GM12874 (cell line): ENCODE measurements at regions not wholly inside any gene's neighbourhood (a gene's known extent, or its start where the extent isn't known, plus 50 kb on each side); places are given as distances from the start of the nearest gene placed in this dataset.

Experiments
- TF ChIP-seq, protein P1 (sequence below): IDR thresholded peaks from 2 replicates; pipeline ENCODE4 v1.5.1; 2011; ENCODE audit warnings: low read depth, mild to moderate bottlenecking, control low read depth, low read length, moderate library complexity; ENCODE audit not compliant: insufficient read depth

- TF ChIP-seq, protein P1, sequence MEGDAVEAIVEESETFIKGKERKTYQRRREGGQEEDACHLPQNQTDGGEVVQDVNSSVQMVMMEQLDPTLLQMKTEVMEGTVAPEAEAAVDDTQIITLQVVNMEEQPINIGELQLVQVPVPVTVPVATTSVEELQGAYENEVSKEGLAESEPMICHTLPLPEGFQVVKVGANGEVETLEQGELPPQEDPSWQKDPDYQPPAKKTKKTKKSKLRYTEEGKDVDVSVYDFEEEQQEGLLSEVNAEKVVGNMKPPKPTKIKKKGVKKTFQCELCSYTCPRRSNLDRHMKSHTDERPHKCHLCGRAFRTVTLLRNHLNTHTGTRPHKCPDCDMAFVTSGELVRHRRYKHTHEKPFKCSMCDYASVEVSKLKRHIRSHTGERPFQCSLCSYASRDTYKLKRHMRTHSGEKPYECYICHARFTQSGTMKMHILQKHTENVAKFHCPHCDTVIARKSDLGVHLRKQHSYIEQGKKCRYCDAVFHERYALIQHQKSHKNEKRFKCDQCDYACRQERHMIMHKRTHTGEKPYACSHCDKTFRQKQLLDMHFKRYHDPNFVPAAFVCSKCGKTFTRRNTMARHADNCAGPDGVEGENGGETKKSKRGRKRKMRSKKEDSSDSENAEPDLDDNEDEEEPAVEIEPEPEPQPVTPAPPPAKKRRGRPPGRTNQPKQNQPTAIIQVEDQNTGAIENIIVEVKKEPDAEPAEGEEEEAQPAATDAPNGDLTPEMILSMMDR = no peak
These were observed 465.8 kb upstream of the PCDH15 start for GRCh38 chr10:55266797-55267196.

- TF ChIP-seq, protein P1 = no peak
These were observed 462.3 kb upstream of the PCDH15 start for GRCh38 chr10:55263327-55263726.

DNA sequence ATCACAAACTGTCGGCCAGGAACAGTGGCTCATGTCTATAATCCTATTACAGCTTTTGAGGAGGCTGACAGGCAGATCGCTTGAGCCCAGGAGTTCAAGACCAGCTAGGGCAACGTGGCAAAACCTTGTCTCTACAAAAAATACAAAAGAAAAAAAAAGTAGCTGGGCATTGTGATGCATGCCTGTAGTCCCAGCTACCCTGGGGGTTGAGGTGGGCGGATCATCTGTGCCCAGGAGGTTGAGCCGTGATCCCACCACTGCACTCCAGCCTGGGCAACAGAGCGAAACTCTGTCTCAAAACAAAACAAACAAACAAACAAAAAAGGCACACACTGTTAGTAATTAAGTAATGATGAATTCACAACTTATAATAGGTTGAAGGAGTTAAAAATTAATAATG lies 441.5 kb upstream of the PCDH15 start:
- TF ChIP-seq, protein P1 = no peak

DNA sequence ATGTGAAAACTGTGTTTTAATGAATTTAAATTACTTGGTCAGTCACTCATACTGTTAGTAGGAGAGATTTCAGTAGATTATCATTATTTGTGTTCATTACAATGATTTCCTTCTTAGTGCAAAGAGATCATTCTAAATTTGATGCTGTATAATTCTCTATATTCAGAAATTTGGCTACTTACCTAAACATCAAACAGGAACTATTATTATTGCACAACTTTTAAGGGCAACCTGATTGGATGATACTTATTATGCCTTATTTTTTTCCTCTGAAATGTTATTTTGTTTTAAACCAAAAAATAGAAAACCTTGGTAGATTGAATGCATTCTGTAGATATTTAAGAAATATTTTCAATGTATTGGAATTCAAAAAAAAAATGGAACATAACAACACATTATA lies 436.4 kb upstream of the PCDH15 start:
- TF ChIP-seq, protein P1 = no peak

DNA sequence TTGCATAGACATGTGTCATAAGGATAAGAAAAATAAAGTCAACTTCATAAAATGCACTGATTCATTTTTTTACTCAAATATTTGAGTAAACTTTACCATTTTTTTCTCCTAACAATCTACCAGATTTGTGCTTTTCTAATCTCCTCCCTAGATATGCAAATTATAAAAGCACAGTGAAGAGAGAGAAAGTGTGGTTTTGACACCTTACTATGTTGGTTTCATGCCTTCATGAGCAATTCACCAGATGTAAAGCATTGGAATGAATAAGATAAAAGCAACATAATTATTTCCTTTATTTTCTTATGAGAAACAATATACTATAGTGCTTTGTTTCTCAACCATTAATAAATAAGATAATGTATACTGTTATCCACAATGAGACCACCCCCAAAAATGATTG lies 432.5 kb upstream of the PCDH15 start:
- TF ChIP-seq, protein P1 = no peak

DNA sequence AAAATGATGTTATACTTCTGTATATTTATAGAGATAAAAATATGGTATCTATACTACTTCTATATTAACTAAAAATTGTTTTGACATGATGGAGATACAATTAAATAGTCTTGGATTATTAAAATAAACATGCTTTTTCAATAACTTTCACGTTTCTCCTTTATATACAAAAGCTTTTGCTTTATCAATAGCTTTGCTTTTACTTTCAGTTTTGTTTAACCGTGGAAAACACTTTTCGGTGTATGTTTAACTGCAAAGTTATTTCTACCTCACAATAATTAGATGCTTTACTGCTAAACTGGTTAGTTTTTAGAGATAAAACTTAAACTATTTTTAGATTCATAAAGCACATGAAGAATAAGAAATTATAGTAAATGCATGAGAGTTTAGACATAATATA lies 432.1 kb upstream of the PCDH15 start:
- TF ChIP-seq, protein P1 = no peak

DNA sequence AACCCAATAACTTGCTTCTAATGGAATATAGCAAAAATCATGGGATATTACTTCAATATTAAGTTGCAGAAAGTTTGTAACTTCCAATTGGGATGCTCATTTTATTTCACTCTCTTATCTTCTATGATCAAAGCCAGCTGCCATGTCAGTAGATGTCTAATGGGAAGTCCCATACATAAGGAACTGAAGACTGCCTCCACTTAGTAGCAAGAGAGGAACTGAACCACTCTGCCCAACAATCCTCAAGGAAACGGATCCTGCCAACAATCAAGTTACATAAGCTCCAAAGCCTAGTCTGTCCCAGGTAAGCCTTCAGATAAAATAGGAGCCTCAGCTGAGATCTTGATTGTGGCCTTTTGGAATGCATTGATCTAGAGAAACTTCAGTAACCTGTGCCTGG lies 431.5 kb upstream of the PCDH15 start:
- TF ChIP-seq, protein P1 = no peak

- TF ChIP-seq, protein P1 = no peak
These were observed 426.9 kb upstream of the PCDH15 start for GRCh38 chr10:55227967-55228366.
